Calu3 (cell line): ENCODE measurements at regions not wholly inside any gene's neighbourhood (a gene's known extent, or its start where the extent isn't known, plus 50 kb on each side); places are given as distances from the start of the nearest gene placed in this dataset.

Source experiments
- BruUV-seq: library from RNA; stranded (reverse); fragments of 400-500 nt; replicated peaks from 2 replicates; lab custom pipeline; 2021; lab: Mats Ljungman, UMichigan
- CTCF ChIA-PET: fragments of 300-600 bp; sonication (Branson Sonifier 250); formaldehyde crosslinking; loops from one replicate; lab custom pipeline; 2022; ENCODE audit warnings: antibody characterized with exemption; lab: Charles Lee
- DNase-seq: peaks from one replicate; pipeline ENCODE4 v3.0.0; 2022
- H3K27ac Mint-ChIP-seq: one replicate; pipeline ENCODE4 v1.8.0; 2022; ENCODE audit warnings: mixed read lengths; ENCODE audit not compliant: unreplicated experiment
- H3K27me3 Mint-ChIP-seq: one replicate; pipeline ENCODE4 v1.8.0; 2022; ENCODE audit warnings: mixed read lengths; ENCODE audit not compliant: unreplicated experiment
- H3K36me3 Mint-ChIP-seq: one replicate; pipeline ENCODE4 v1.8.0; 2022; ENCODE audit warnings: mild to moderate bottlenecking, moderate library complexity, mixed read lengths; ENCODE audit not compliant: insufficient read depth, unreplicated experiment
- H3K4me1 Mint-ChIP-seq: one replicate; pipeline ENCODE4 v1.8.0; 2022; ENCODE audit warnings: mild to moderate bottlenecking, low read depth, mixed read lengths; ENCODE audit not compliant: unreplicated experiment
- H3K4me3 Mint-ChIP-seq: one replicate; pipeline ENCODE4 v1.8.0; 2022; ENCODE audit warnings: mild to moderate bottlenecking, low read depth, moderate library complexity, mixed read lengths; ENCODE audit not compliant: unreplicated experiment
- H3K9me3 Mint-ChIP-seq: one replicate; pipeline ENCODE4 v1.8.0; 2022; ENCODE audit warnings: low read depth, mixed read lengths; ENCODE audit not compliant: unreplicated experiment
- intact Hi-C: fragments of 100-400 bp; cut with micrococcal nuclease; formaldehyde crosslinking; loops from one replicate; pipeline ENCODE4 v1.10.0; 2022; ENCODE audit not compliant: unreplicated experiment
- TF ChIP-seq, protein P1 (sequence below): fragments of 200-600 bp; IDR thresholded peaks from one replicate; pipeline ENCODE4 v1.8.0; 2022; ENCODE audit warnings: antibody characterized with exemption; ENCODE audit not compliant: unreplicated experiment

GRCh38 chr11:113578033-113578380 is 102.8 kb upstream of the DRD2 start:
- Mint-ChIP-seq H3K9me3 (no peaks in the 10 kb centered on the region), H3K4me3 (no peak overlapping the region), H3K36me3 (no peaks in the 10 kb centered on the region), H3K4me1 (peaks cover 15% of the 10 kb centered on the region), H3K27ac (no peak overlapping the region), H3K27me3 (no peaks in the 10 kb centered on the region)
- no peak for DNase-seq
- intact Hi-C loops, result no loop called here
- CTCF ChIA-PET, result no interaction called here
- no TSS peak for BruUV-seq
- TF ChIP-seq, protein P1, sequence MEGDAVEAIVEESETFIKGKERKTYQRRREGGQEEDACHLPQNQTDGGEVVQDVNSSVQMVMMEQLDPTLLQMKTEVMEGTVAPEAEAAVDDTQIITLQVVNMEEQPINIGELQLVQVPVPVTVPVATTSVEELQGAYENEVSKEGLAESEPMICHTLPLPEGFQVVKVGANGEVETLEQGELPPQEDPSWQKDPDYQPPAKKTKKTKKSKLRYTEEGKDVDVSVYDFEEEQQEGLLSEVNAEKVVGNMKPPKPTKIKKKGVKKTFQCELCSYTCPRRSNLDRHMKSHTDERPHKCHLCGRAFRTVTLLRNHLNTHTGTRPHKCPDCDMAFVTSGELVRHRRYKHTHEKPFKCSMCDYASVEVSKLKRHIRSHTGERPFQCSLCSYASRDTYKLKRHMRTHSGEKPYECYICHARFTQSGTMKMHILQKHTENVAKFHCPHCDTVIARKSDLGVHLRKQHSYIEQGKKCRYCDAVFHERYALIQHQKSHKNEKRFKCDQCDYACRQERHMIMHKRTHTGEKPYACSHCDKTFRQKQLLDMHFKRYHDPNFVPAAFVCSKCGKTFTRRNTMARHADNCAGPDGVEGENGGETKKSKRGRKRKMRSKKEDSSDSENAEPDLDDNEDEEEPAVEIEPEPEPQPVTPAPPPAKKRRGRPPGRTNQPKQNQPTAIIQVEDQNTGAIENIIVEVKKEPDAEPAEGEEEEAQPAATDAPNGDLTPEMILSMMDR, result no peak

DNA sequence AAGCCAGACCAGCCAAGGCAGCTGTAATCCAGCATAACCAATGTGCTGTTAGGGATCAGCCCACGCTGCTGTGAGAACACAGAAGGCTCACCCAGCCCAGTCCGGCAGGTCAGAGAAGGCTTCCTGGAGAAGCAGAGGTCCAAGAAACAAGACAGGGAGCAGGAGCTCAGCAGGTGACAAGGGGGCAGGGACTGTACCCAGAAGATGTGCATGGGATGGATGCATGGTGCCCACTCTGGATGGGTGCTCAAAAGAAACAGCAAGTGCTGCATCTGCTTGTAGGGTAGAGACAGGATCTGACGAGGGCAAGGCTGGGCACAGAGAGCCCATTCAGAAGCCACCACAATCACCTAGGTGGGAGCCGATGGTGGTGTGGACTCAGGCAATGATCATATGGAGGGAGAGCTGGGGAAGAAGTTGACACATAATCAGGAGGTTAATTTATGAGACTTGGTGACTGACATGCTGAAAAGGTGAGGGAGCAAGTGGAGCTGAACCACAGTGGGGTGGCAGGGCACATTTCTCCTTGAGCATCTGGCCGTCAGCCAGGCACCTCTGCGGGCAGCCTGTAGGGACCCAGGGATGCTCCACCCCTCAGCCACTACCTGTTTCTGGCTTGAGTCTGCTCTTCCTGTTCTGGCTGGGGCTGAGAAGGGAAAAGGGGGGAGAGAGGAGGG is 102.3 kb upstream of the DRD2 start:
- CTCF ChIA-PET, result no interaction called here
- peak; percentile 40 for DNase-seq
- no peaks in the 10 kb centered on the region for H3K27me3 Mint-ChIP-seq
- BruUV-seq, result no TSS peak
- H3K36me3 Mint-ChIP-seq, result no peaks in the 10 kb centered on the region
- no peak overlapping the region for H3K27ac Mint-ChIP-seq
- intact Hi-C loops, result no loop called here
- TF ChIP-seq, protein P1, result no peak
- no peaks in the 10 kb centered on the region for H3K9me3 Mint-ChIP-seq
- H3K4me1 Mint-ChIP-seq, result peaks cover 15% of the 10 kb centered on the region
- H3K4me3 Mint-ChIP-seq, result no peak overlapping the region

- intact Hi-C loops, result no loop called here
- H3K27ac Mint-ChIP-seq, result no peak overlapping the region
Measured at GRCh38 chr11:113574586-113574985, 99.4 kb upstream of the DRD2 start.

GRCh38 chr11:113574171-113574570 is 99.0 kb upstream of the DRD2 start:
- Mint-ChIP-seq H3K27me3 (no peaks in the 10 kb centered on the region), H3K27ac (no peak overlapping the region), H3K4me3 (no peak overlapping the region), H3K4me1 (peaks cover 23% of the 10 kb centered on the region), H3K36me3 (no peaks in the 10 kb centered on the region), H3K9me3 (no peaks in the 10 kb centered on the region)
- DNase-seq, result no peak
- intact Hi-C loops, result no loop called here
- BruUV-seq, result no TSS peak
- TF ChIP-seq, protein P1, result no peak
- CTCF ChIA-PET, result no interaction called here

More at GRCh38 chr11:113574586-113574985, 99.4 kb upstream of the DRD2 start:
- no TSS peak for BruUV-seq
- CTCF ChIA-PET, result no interaction called here
- Mint-ChIP-seq H3K4me1 (peaks cover 23% of the 10 kb centered on the region), H3K27me3 (no peaks in the 10 kb centered on the region), H3K4me3 (no peak overlapping the region), H3K36me3 (no peaks in the 10 kb centered on the region), H3K9me3 (no peaks in the 10 kb centered on the region)
- no peak for DNase-seq
- TF ChIP-seq, protein P1, result no peak
